A549 (cell line): ENCODE measurements at regions not wholly inside any gene's neighbourhood (a gene's known extent, or its start where the extent isn't known, plus 50 kb on each side); places are given as distances from the start of the nearest gene placed in this dataset.

ENCODE experiments used
- ATAC-seq, 2 experiments: fragments of 200-7000 bp in 1 of 2; fragments of >200 bp in 1 of 2; cut with Nextera tagmentation in 1 of 2; cut with Tn5 transposase in 1 of 2; 3 replicates each; pipeline versions ENCODE4 v1.8.0 to v1.9.1; 2018 to 2020; ENCODE audit warnings: mild to moderate bottlenecking in 1 of 2, moderate library complexity in 1 of 2
- CTCF ChIA-PET: fragments of 300-600 bp; sonication (Branson Sonifier 250); formaldehyde crosslinking; extraction: SDS; loops from one replicate; lab custom pipeline; 2021; ENCODE audit warnings: antibody characterized with exemption, inconsistent platforms; lab: Yijun Ruan, JAX
- POLR2A ChIA-PET: fragments of 350-600 bp; formaldehyde crosslinking; extraction: SDS; loops from one replicate; lab custom pipeline; 2021; ENCODE audit warnings: antibody characterized with exemption, inconsistent platforms; lab: Yijun Ruan, JAX
- DNase-seq, 2 experiments: peaks; one replicate each; pipeline versions ENCODE4 v3.0.0 to v3.0.0-alpha.2; 2011 to 2016; ENCODE audit warnings: low read depth in 1 of 2, low spot score in 1 of 2
- FAIRE-seq: peaks from 2 replicates; lab custom pipeline; 2011; peaks lifted over from hg19 to GRCh38; lab: Jason Lieb, UNC
- H3K27ac ChIP-seq, 2 experiments: fragments of >200 bp; sonication (Bioruptor Twin); formaldehyde crosslinking; 3 replicates each; pipeline ENCODE4 v1.5.1; 2016 to 2017
- H3K4me1 ChIP-seq: fragments of >200 bp; sonication (Bioruptor Twin); formaldehyde crosslinking; 3 replicates; pipeline ENCODE4 v1.6.1; 2016
- H3K4me2 ChIP-seq: fragments of >200 bp; sonication (Bioruptor Twin); formaldehyde crosslinking; 3 replicates; pipeline ENCODE4 v1.6.1; 2016
- H3K4me3 ChIP-seq: fragments of >200 bp; sonication (Bioruptor Twin); formaldehyde crosslinking; 3 replicates; pipeline ENCODE4 v1.5.1; 2016
- H3K9me3 ChIP-seq: fragments of >200 bp; sonication (Bioruptor Twin); formaldehyde crosslinking; 3 replicates; pipeline ENCODE4 v1.6.1; 2016
- BHLHE40 ChIP-seq: IDR thresholded peaks from 2 replicates; pipeline ENCODE4 v1.6.1; 2012; ENCODE audit warnings: low read depth, low read length, inconsistent platforms
- CHD2 ChIP-seq: fragments of 150-350 bp; IDR thresholded peaks from 2 replicates; pipeline ENCODE4 v1.6.1; 2014; ENCODE audit warnings: low read length; ENCODE audit not compliant: partially characterized antibody
- E2F6 ChIP-seq: IDR thresholded peaks from 2 replicates; pipeline ENCODE4 v1.6.1; 2012; ENCODE audit warnings: low read depth, borderline replicate concordance
- ELK1 ChIP-seq: fragments of 150-350 bp; IDR thresholded peaks from 2 replicates; pipeline ENCODE4 v1.6.1; 2014; ENCODE audit warnings: low read depth, mild to moderate bottlenecking, low read length
- GATA3 ChIP-seq: IDR thresholded peaks from 2 replicates; pipeline ENCODE4 v1.6.1; 2012; ENCODE audit warnings: borderline replicate concordance
- KDM5A ChIP-seq: fragments of 200-600 bp; sonication (generic); IDR thresholded peaks from 2 replicates; pipeline ENCODE4 v1.6.1; 2016; ENCODE audit warnings: antibody characterized with exemption, mild to moderate bottlenecking
- MAZ ChIP-seq: fragments of 150-350 bp; IDR thresholded peaks from 2 replicates; pipeline ENCODE4 v1.6.1; 2014; ENCODE audit warnings: antibody characterized with exemption, low read depth, low read length, borderline replicate concordance
- NPAS2 ChIP-seq: fragments of 250-450 bp; sonication (Bioruptor Pico); IDR thresholded peaks from 2 replicates; pipeline ENCODE4 v1.8.0; 2022; ENCODE audit warnings: mild to moderate bottlenecking, moderate library complexity, borderline replicate concordance
- PHF8 ChIP-seq: fragments of 200-600 bp; sonication (generic); IDR thresholded peaks from 2 replicates; pipeline ENCODE4 v1.6.1; 2016; ENCODE audit warnings: low read depth, mild to moderate bottlenecking, antibody characterized with exemption, moderate library complexity, borderline replicate concordance
- SMC3 ChIP-seq: fragments of >200 bp; sonication (Bioruptor Twin); formaldehyde crosslinking; IDR thresholded peaks from 3 replicates; pipeline ENCODE4 v1.6.1; 2018; ENCODE audit warnings: inconsistent platforms
- ZC3H11A ChIP-seq: fragments of 450-650 bp; IDR thresholded peaks from 2 replicates; pipeline ENCODE4 v1.6.1; 2014; ENCODE audit warnings: antibody characterized with exemption, mild to moderate bottlenecking
- ZSCAN20 ChIP-seq: fragments of 250-450 bp; sonication (Bioruptor Pico); IDR thresholded peaks from 2 replicates; pipeline ENCODE4 v1.8.0; 2022; ENCODE audit warnings: mild to moderate bottlenecking, moderate library complexity
- WGBS: methylation state at CpG from one replicate; pipeline ENCODE4 v1.1.6; 2017; ENCODE audit errors: missing lambda C conversion rate; 5-methylcytosine and 5-hydroxymethylcytosine counted together
- TF ChIP-seq, protein P1 (sequence below): fragments of >200 bp; sonication (Bioruptor Twin); formaldehyde crosslinking; IDR thresholded peaks from 3 replicates; pipeline ENCODE4 v1.5.1; 2016
- TF ChIP-seq, protein P2 (sequence below): IDR thresholded peaks from 2 replicates; pipeline ENCODE4 v1.6.1; 2012

GRCh38 chr18:79587226-79587741 lies 92.3 kb upstream of the CTDP1 start:
- Histone ChIP-seq H3K4me1 (no peaks in the 10 kb centered on the region), H3K9me3 (no peaks in the 10 kb centered on the region), H3K27ac (no peak overlapping the region), H3K4me3 (no peak overlapping the region), H3K4me2 (no peak overlapping the region)
- ChIA-PET POLR2A (no interaction called here), CTCF (interaction anchor here (0.6 kb wide), 1 partner anchor 209 kb away, joined by 3 read pairs; no protein-coding TSS in a partner anchor)
- DNase-seq (no peak), ATAC-seq (no peak; a peak in 2 of 6 replicates), FAIRE-seq (no peak)
- TF ChIP-seq NPAS2 (CRISPR knock-in tag) (no peak), ZSCAN20 (CRISPR knock-in tag) (no peak)
- 42% methylated on average over 4 of the region's 16 CpGs for WGBS

- no peak overlapping the region for H3K4me3 ChIP-seq
Observed at GRCh38 chr18:79587779-79588635, 91.6 kb upstream of the CTDP1 start.

DNA sequence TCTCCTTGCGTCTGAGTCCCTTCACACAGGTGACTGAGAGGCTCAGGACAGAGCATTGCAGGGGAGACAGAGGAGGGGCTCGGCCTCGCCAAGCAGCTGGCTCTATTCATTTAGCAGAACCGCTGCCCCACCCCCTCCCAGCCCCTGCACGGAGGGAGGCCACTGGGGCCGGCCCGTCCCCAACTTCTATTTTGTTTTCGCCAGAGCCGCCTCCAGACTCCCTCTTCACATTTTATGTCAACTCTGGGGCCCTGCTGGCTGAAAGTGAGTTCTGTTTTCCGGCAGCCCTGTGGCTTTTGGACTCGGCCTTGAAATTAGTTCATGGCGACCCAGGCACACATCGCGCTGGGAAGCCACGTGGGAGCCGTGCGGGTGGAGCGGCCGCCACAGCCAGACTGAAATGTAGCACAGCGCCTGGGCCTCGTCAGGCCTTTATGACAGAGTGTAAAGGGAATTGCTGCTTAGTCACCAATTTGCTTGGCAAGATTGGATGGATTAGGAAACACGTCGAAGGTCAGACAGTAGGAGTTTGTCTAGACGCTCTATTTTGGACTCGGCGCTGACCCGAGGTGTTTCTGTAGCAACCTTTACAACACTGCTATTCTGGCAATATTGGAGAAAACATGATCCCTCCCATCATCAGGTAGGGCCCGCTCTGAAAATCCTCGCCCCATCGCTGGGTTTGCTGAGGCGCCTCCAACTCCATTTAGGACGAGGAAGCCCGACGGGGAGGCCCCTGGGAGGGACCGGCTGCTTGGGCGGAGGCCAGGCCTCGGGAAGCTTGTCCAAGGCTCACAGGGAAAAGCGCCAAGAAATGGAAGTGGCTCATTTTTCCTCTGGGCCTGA lies 90.7 kb upstream of the CTDP1 start:
- DNase-seq (no peak), FAIRE-seq (no peak), ATAC-seq (no peak)
- POLR2A ChIA-PET = no interaction called here
- H3K4me3 ChIP-seq = no peak overlapping the region
- WGBS = 74% methylated on average over 23 of the region's 38 CpGs
- TF ChIP-seq MAZ = no peak
- H3K27ac ChIP-seq = no peak overlapping the region
- no peaks in the 10 kb centered on the region; the same call in 2 of the 3 replicates for H3K9me3 ChIP-seq
- CTCF ChIA-PET = no interaction called here
- H3K4me2 ChIP-seq = no peak overlapping the region
- H3K4me1 ChIP-seq = no peaks in the 10 kb centered on the region

More at GRCh38 chr18:79587779-79588635, 91.6 kb upstream of the CTDP1 start:
- ATAC-seq = no peak
- H3K9me3 ChIP-seq = no peaks in the 10 kb centered on the region; the same call in 2 of the 3 replicates
- TF ChIP-seq ELK1 = no peak
- no peak for TF ChIP-seq MAZ
- TF ChIP-seq E2F6 = no peak
- TF ChIP-seq, protein P1, sequence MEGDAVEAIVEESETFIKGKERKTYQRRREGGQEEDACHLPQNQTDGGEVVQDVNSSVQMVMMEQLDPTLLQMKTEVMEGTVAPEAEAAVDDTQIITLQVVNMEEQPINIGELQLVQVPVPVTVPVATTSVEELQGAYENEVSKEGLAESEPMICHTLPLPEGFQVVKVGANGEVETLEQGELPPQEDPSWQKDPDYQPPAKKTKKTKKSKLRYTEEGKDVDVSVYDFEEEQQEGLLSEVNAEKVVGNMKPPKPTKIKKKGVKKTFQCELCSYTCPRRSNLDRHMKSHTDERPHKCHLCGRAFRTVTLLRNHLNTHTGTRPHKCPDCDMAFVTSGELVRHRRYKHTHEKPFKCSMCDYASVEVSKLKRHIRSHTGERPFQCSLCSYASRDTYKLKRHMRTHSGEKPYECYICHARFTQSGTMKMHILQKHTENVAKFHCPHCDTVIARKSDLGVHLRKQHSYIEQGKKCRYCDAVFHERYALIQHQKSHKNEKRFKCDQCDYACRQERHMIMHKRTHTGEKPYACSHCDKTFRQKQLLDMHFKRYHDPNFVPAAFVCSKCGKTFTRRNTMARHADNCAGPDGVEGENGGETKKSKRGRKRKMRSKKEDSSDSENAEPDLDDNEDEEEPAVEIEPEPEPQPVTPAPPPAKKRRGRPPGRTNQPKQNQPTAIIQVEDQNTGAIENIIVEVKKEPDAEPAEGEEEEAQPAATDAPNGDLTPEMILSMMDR = no peak
- no peak for TF ChIP-seq BHLHE40
- no peak for TF ChIP-seq KDM5A
- TF ChIP-seq, protein P2, sequence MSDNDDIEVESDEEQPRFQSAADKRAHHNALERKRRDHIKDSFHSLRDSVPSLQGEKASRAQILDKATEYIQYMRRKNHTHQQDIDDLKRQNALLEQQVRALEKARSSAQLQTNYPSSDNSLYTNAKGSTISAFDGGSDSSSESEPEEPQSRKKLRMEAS = no peak
- TF ChIP-seq CHD2 = no peak
- no peak for TF ChIP-seq GATA3
- TF ChIP-seq ZC3H11A = no peak
- no peak for TF ChIP-seq PHF8
- TF ChIP-seq SMC3 = no peak
- ChIA-PET POLR2A (no interaction called here), CTCF (interaction anchor here (0.6 kb wide), 1 partner anchor 209 kb away, joined by 3 read pairs; no protein-coding TSS in a partner anchor)
- DNase-seq = no peak
- no peak overlapping the region for H3K4me2 ChIP-seq
- no peak for FAIRE-seq
- H3K4me1 ChIP-seq = no peaks in the 10 kb centered on the region
- WGBS = 79% methylated on average over 24 of the region's 32 CpGs
- no peak overlapping the region for H3K27ac ChIP-seq
